Vagina (tissue), 2 donors: ENCODE measurements at regions not wholly inside any gene's neighbourhood (a gene's known extent, or its start where the extent isn't known, plus 50 kb on each side); places are given as distances from the start of the nearest gene placed in this dataset.
"Not testable (repeated sequence)": the region's sequence is repeated elsewhere in the genome, so short reads cannot be mapped to it uniquely, and the experiment has no call there.

Source experiments
- POLR2A ChIP-seq, 2 donors: fragments of 450-650 bp; IDR thresholded peaks; one replicate each; pipeline ENCODE4 v1.6.1; 2017; ENCODE audit warnings: antibody characterized with exemption in 2 of 2, mild to moderate bottlenecking in 2 of 2, moderate library complexity in 2 of 2
- POLR2AphosphoS5 ChIP-seq, 2 donors: sonication (generic); formaldehyde crosslinking; IDR thresholded peaks; one replicate each; pipeline ENCODE4 v1.9.0; 2017; ENCODE audit warnings: antibody characterized with exemption in 2 of 2, mild to moderate bottlenecking in 2 of 2, low read depth in 1 of 2; ENCODE audit not compliant: insufficient read depth in 1 of 2
- TF ChIP-seq, protein P1 (sequence below), 3 experiments: fragments of 450-650 bp in 2 of 3; fragments of 200-600 bp in 1 of 3; sonication (generic) in 1 of 3; IDR thresholded peaks; one replicate each; pipeline ENCODE4 v1.5.1; 2017 to 2019; ENCODE audit warnings: antibody characterized with exemption in 3 of 3, mild to moderate bottlenecking in 2 of 3, moderate library complexity in 2 of 3

DNA sequence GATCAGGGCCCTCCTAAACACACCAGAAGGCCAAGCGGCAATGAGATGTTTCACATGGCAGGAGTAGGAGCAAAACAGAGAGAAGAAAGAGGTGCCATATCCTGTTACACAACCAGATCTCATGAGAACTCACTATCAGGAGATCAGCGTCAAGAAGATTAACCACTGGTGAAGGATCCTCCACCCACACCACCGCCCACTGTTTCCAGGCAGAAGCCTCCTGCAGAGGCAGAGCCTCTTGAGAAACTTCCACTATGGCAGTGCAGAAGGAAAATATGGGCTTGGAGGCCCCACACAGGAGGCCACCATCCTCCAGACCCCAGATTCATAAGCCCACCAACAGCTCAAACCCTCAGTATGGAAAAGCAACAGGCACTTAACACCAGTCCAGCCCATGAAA, 106.9 kb upstream of the TEKT4 start:
- not testable (repeated sequence) for TF ChIP-seq POLR2A (IDR thresholded peaks at IDR 0.05); POLR2AphosphoS5 (IDR thresholded peaks at IDR 0.05; ENCODE audit: insufficient read depth in 1 of 2, low read depth in 1 of 2)
- TF ChIP-seq, protein P1, sequence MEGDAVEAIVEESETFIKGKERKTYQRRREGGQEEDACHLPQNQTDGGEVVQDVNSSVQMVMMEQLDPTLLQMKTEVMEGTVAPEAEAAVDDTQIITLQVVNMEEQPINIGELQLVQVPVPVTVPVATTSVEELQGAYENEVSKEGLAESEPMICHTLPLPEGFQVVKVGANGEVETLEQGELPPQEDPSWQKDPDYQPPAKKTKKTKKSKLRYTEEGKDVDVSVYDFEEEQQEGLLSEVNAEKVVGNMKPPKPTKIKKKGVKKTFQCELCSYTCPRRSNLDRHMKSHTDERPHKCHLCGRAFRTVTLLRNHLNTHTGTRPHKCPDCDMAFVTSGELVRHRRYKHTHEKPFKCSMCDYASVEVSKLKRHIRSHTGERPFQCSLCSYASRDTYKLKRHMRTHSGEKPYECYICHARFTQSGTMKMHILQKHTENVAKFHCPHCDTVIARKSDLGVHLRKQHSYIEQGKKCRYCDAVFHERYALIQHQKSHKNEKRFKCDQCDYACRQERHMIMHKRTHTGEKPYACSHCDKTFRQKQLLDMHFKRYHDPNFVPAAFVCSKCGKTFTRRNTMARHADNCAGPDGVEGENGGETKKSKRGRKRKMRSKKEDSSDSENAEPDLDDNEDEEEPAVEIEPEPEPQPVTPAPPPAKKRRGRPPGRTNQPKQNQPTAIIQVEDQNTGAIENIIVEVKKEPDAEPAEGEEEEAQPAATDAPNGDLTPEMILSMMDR (IDR thresholded peaks at IDR 0.05): not testable (repeated sequence)
